Spleen (tissue), 11 donors: ENCODE measurements at regions not wholly inside any gene's neighbourhood (a gene's known extent, or its start where the extent isn't known, plus 50 kb on each side); places are given as distances from the start of the nearest gene placed in this dataset.

Experiments
- DNase-seq: peaks from one replicate; pipeline ENCODE4 v3.0.0-alpha.2; 2020
- H3K27ac ChIP-seq, 8 donors: fragments of 200-600 bp; sonication (generic) in 7 of 8; 1 replicate in 4 of 8; 2 replicates in 4 of 8; pipeline versions ENCODE4 v1.5.0 to v1.8.0; 2016 to 2021; ENCODE audit warnings: inconsistent platforms in 4 of 8, mild to moderate bottlenecking in 4 of 8, moderate library complexity in 1 of 8
- H3K27me3 ChIP-seq, 7 donors: fragments of 200-600 bp; sonication (generic) in 6 of 7; replicated peaks in 1 of 7; 1 replicate in 4 of 7; 2 replicates in 3 of 7; pipeline versions ENCODE4 v1.5.0 to v1.8.0; 2016 to 2021; ENCODE audit warnings: inconsistent platforms in 3 of 7, mild to moderate bottlenecking in 1 of 7
- H3K36me3 ChIP-seq, 6 donors: fragments of 200-600 bp; sonication (generic) in 5 of 6; 1 replicate in 4 of 6; 2 replicates in 2 of 6; pipeline versions ENCODE4 v1.5.0 to v1.8.0; 2016 to 2021; ENCODE audit warnings: inconsistent platforms in 2 of 6
- H3K4me1 ChIP-seq, 6 donors: fragments of 200-600 bp; sonication (generic) in 5 of 6; 1 replicate in 3 of 6; 2 replicates in 3 of 6; pipeline versions ENCODE4 v1.5.0 to v1.8.0; 2016 to 2021; ENCODE audit warnings: inconsistent platforms in 3 of 6
- H3K4me3 ChIP-seq, 8 donors: fragments of 200-600 bp; sonication (generic) in 7 of 8; 1 replicate in 4 of 8; 2 replicates in 4 of 8; pipeline versions ENCODE4 v1.5.0 to v1.8.0; 2016 to 2021; ENCODE audit warnings: inconsistent platforms in 4 of 8, mild to moderate bottlenecking in 4 of 8, moderate library complexity in 2 of 8
- H3K9me3 ChIP-seq, 8 donors: fragments of 200-600 bp; sonication (generic) in 7 of 8; 1 replicate in 4 of 8; 2 replicates in 4 of 8; pipeline versions ENCODE4 v1.5.0 to v1.8.0; 2016 to 2021; ENCODE audit warnings: inconsistent platforms in 4 of 8
- POLR2A ChIP-seq, 3 donors: fragments of 450-650 bp; IDR thresholded peaks; one replicate each; pipeline ENCODE4 v1.5.1; 2017; ENCODE audit warnings: antibody characterized with exemption in 3 of 3, mild to moderate bottlenecking in 1 of 3
- POLR2AphosphoS5 ChIP-seq, 3 donors: sonication (generic); formaldehyde crosslinking; IDR thresholded peaks; one replicate each; pipeline ENCODE4 v1.5.1; 2017; ENCODE audit warnings: antibody characterized with exemption in 3 of 3
- WGBS, 5 donors: extraction: QIAGEN DNeasy Blood & Tissue Kit in 3 of 5; methylation state at CpG; one replicate each; pipeline versions ENCODE4 v1.1.5 to v1.1.7; 2013 to 2018; 5-methylcytosine and 5-hydroxymethylcytosine counted together
- intact Hi-C: fragments of 100-400 bp; cut with DNase I; formaldehyde crosslinking; loops from one replicate; pipeline ENCODE4 v1.15.0; 2023; ENCODE audit warnings: low total_unique reads
- TF ChIP-seq, protein P1 (sequence below), 11 experiments: fragments of 200-600 bp in 7 of 11; fragments of 450-650 bp in 4 of 11; sonication (generic) in 4 of 11; IDR thresholded peaks in 8 of 11; conservative IDR thresholded peaks in 3 of 11; 1 replicate in 7 of 11; 2 replicates in 4 of 11; pipeline versions ENCODE4 v1.4.0 to v1.8.0; 2016 to 2021; ENCODE audit warnings: antibody characterized with exemption in 11 of 11, inconsistent platforms in 4 of 11, mild to moderate bottlenecking in 1 of 11
- donor health status: healthy with polysubstance abuse.
- donor health status: DM: no; HTN: no; CAD: no; lungs with moderate emphysema.
- donor health status: DM: no; HTN: no; CAD: no.
- donor health status: Bipolar disorder and iron deficiency.
- donor health status: healthy.
- donor health status: DM: no; HTN: no; CAD: no.
- donor health status: DM: yes; HTN: yes; CAD: no.

DNA sequence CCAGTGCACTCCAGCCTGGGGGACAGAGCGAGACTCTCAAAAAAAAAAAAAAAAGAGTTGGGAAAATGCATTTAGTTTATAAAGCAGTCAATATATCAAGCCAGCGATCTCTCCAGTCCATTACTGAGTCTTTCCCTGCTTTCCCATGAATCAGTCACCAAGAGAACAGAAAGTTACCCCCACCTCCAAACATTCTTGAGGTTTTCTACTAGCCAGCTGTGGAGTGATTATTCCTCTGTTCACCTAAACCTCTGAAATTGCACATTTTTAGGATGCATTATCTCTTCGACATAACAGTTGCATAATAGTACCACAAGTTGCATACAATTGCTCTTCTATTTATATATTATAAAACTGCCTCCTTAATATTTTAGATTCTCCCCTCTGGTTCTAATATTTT is 134.8 kb upstream of the DIO3 start:
- 83 to 95% (median 88%) methylated on average over 2 to 3 of the region's 3 CpGs for whole genome bisulfite sequencing, 5 donors
- H3K4me1 ChIP-seq: no peaks in the 10 kb centered on the region
- DNase-seq: no peak

DNA sequence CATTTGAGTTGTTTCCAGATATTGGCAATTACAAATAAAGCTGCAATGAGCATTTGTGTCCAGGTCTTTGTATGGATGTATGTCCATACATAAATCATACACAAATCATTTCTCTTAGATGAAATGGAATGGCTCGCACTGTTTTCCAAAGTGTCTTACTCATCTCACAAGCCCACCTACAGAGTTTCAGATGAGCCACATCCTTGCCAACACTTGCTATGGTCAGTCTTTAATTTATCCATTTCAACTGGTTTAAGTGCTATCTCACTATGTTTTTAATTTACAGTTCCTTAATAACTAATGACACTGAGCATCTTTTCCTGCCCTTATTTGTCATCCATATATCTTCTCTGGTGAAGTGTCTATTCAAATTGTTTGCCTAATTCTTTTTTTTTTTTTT is 132.9 kb upstream of the DIO3 start:
- H3K36me3 ChIP-seq: no peaks in the 10 kb centered on the region
- TF ChIP-seq POLR2A (IDR thresholded peaks at IDR 0.05) (no peak), POLR2AphosphoS5 (IDR thresholded peaks at IDR 0.05) (no peak)
- TF ChIP-seq, protein P1, sequence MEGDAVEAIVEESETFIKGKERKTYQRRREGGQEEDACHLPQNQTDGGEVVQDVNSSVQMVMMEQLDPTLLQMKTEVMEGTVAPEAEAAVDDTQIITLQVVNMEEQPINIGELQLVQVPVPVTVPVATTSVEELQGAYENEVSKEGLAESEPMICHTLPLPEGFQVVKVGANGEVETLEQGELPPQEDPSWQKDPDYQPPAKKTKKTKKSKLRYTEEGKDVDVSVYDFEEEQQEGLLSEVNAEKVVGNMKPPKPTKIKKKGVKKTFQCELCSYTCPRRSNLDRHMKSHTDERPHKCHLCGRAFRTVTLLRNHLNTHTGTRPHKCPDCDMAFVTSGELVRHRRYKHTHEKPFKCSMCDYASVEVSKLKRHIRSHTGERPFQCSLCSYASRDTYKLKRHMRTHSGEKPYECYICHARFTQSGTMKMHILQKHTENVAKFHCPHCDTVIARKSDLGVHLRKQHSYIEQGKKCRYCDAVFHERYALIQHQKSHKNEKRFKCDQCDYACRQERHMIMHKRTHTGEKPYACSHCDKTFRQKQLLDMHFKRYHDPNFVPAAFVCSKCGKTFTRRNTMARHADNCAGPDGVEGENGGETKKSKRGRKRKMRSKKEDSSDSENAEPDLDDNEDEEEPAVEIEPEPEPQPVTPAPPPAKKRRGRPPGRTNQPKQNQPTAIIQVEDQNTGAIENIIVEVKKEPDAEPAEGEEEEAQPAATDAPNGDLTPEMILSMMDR (IDR thresholded peaks at IDR 0.05 in 8 of 11, conservative IDR thresholded peaks at IDR 0.05 in 3 of 11): no peak
- no peak for DNase-seq
- WGBS, 5 donors: 86 to 97% (median 95%) methylated on average over 1 of the region's 1 CpG
- H3K27me3 ChIP-seq: peaks cover 0 to 23% (median 0%) of the 10 kb centered on the region in 7 donors
- H3K4me3 ChIP-seq: no peak overlapping the region
- peaks cover 0 to 32% (median 17%) of the 10 kb centered on the region in 8 donors for H3K9me3 ChIP-seq
- no peak overlapping the region for H3K27ac ChIP-seq
- H3K4me1 ChIP-seq: no peaks in the 10 kb centered on the region
- intact Hi-C loops: no loop called here

More for the DNA sequence above, 134.8 kb upstream of the DIO3 start:
- TF ChIP-seq POLR2AphosphoS5 (IDR thresholded peaks at IDR 0.05): no peak
- TF ChIP-seq POLR2A (IDR thresholded peaks at IDR 0.05): no peak
- TF ChIP-seq, protein P1 (IDR thresholded peaks at IDR 0.05 in 8 of 11, conservative IDR thresholded peaks at IDR 0.05 in 3 of 11): no peak
- H3K9me3 ChIP-seq: peaks cover 0 to 32% (median 18%) of the 10 kb centered on the region in 8 donors
- no peak overlapping the region for H3K4me3 ChIP-seq
- intact Hi-C loops: no loop called here
- H3K27me3 ChIP-seq: peaks cover 0 to 9% (median 0%) of the 10 kb centered on the region in 7 donors
- H3K27ac ChIP-seq: no peak overlapping the region
- H3K36me3 ChIP-seq: no peaks in the 10 kb centered on the region

DNA sequence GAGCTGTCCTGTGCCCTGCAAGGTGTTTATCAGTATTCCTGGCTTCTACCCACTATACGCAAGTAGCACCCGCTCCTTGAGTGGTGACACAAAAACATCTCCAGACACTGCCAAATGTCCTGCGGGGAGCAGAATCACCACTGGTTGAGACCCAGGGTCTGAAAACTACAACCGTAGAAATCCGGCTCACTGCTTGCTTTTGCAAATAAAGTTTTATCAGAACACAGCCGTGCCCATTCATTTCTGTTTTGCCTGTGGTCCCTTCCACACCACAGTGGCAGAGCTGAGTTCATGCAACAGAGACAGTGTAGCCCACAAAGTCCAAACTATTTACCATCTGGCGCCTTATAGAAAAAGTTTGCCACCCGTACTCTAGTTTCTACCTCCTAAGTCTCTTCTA is 125.7 kb upstream of the DIO3 start:
- WGBS, 5 donors: 92 to 98% (median 95%) methylated on average over 8 of the region's 8 CpGs
- no peak overlapping the region for H3K4me3 ChIP-seq
- no peaks in the 10 kb centered on the region for H3K36me3 ChIP-seq
- no peaks in the 10 kb centered on the region for H3K4me1 ChIP-seq
- intact Hi-C loops: no loop called here
- no peak for DNase-seq
- no peaks in the 10 kb centered on the region for H3K9me3 ChIP-seq
- no peak for TF ChIP-seq POLR2AphosphoS5 (IDR thresholded peaks at IDR 0.05)
- TF ChIP-seq, protein P1 (IDR thresholded peaks at IDR 0.05 in 8 of 11, conservative IDR thresholded peaks at IDR 0.05 in 3 of 11): no peak
- no peak for TF ChIP-seq POLR2A (IDR thresholded peaks at IDR 0.05)
- no peak overlapping the region for H3K27ac ChIP-seq
- H3K27me3 ChIP-seq: peaks cover 0 to 50% (median 0%) of the 10 kb centered on the region in 7 donors

DNA sequence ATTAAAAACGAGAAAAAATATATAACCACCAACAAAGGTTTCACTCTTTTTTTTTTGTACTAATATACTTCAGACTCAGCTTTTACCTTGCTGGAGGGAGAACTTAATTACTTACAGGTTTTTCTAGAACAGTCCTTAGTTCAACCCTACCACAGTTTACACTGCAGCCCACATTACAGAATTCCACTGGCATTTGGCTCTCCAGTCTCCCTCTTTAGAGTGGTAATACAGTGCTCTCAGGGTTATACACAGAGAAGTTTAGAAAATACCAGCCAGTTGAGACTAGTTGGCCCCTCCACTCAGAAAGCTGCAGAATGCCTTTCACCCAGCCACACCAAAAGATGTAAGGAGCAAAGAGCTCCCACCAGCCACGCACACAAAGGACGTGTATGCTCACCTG is 122.3 kb upstream of the DIO3 start:
- intact Hi-C loops: no loop called here
- WGBS, 5 donors: 79 to 88% (median 84%) methylated on average over 3 of the region's 3 CpGs
- no peak for DNase-seq
- TF ChIP-seq, protein P1 (IDR thresholded peaks at IDR 0.05 in 8 of 11, conservative IDR thresholded peaks at IDR 0.05 in 3 of 11): no peak
- TF ChIP-seq POLR2A (IDR thresholded peaks at IDR 0.05): no peak
- no peak for TF ChIP-seq POLR2AphosphoS5 (IDR thresholded peaks at IDR 0.05)
- Histone ChIP-seq H3K27me3 (peaks cover 0 to 60% (median 0%) of the 10 kb centered on the region in 7 donors), H3K9me3 (no peaks in the 10 kb centered on the region), H3K27ac (no peak overlapping the region), H3K4me1 (peaks cover 0 to 12% (median 6%) of the 10 kb centered on the region in 6 donors), H3K36me3 (no peaks in the 10 kb centered on the region), H3K4me3 (no peak overlapping the region)
